B cell (primary cell): ENCODE measurements at regions not wholly inside any gene's neighbourhood (a gene's known extent, or its start where the extent isn't known, plus 50 kb on each side); places are given as distances from the start of the nearest gene placed in this dataset.

Source experiments
- ATAC-seq: fragments of 200-7000 bp; cut with Tn5 transposase; one replicate; pipeline ENCODE4 v1.10.0; 2021; ENCODE audit warnings: low read depth, mild to moderate bottlenecking, moderate number of reproducible peaks, moderate library complexity
- CTCF ChIA-PET: fragments of 350-600 bp; sonication (Branson Sonifier 250); formaldehyde crosslinking; loops from one replicate; lab custom pipeline; 2021; ENCODE audit warnings: antibody characterized with exemption, inconsistent platforms; lab: Charles Lee
- POLR2A ChIA-PET: fragments of 350-600 bp; sonication (Branson Sonifier 250); formaldehyde crosslinking; loops from one replicate; lab custom pipeline; 2021; ENCODE audit warnings: antibody characterized with exemption; lab: Charles Lee
- DNase-seq: peaks from one replicate; pipeline ENCODE4 v3.0.0; 2013
- H2AFZ ChIP-seq: 2 replicates; pipeline ENCODE4 v1.6.1; 2012; ENCODE audit warnings: mild to moderate bottlenecking, low read depth, low read length; ENCODE audit not compliant: insufficient read depth, poor library complexity, severe bottlenecking
- H3K27ac ChIP-seq, 2 donors: 1 replicate in 1 of 2; 2 replicates in 1 of 2; pipeline ENCODE4 v1.5.1; 2012 to 2013; ENCODE audit warnings: low read length in 2 of 2, mild to moderate bottlenecking in 2 of 2, moderate library complexity in 1 of 2
- H3K27me3 ChIP-seq, 4 experiments: fragments of 200-600 bp in 1 of 4; sonication (generic) in 1 of 4; replicated peaks in 1 of 4; 1 replicate in 2 of 4; 2 replicates in 2 of 4; pipeline versions ENCODE4 v1.6.1 to v1.7.0; 2013 to 2016; ENCODE audit warnings: low read length in 3 of 4, mild to moderate bottlenecking in 2 of 4, mixed read lengths in 1 of 4, moderate library complexity in 1 of 4; ENCODE audit not compliant: insufficient read depth in 4 of 4, control insufficient read depth in 3 of 4; ENCODE audit errors: control extremely low read depth in 1 of 4
- H3K36me3 ChIP-seq, 2 experiments: replicated peaks in 1 of 2; 1 replicate in 1 of 2; 2 replicates in 1 of 2; pipeline versions ENCODE4 v1.6.1 to v1.7.1; 2013; ENCODE audit warnings: low read length in 1 of 2; ENCODE audit not compliant: insufficient read depth in 2 of 2, control insufficient read depth in 1 of 2; ENCODE audit errors: control extremely low read depth in 1 of 2, extremely low read depth in 1 of 2
- H3K4me1 ChIP-seq, 2 donors: fragments of 200-600 bp in 1 of 2; sonication (generic) in 1 of 2; 1 replicate in 1 of 2; 2 replicates in 1 of 2; pipeline versions ENCODE4 v1.5.1 to v1.6.1; 2013 to 2017; ENCODE audit warnings: low read length in 2 of 2; ENCODE audit not compliant: control insufficient read depth in 2 of 2, insufficient read depth in 2 of 2
- H3K4me2 ChIP-seq: replicated peaks from 2 replicates; pipeline ENCODE3; 2012; ENCODE audit warnings: mild to moderate bottlenecking, low read depth, low read length; ENCODE audit not compliant: poor library complexity, severe bottlenecking
- H3K4me3 ChIP-seq, 5 experiments: fragments of 200-600 bp in 1 of 5; sonication (generic) in 1 of 5; 1 replicate in 3 of 5; 2 replicates in 2 of 5; pipeline versions ENCODE4 v1.5.1 to v1.7.0; 2011 to 2016; ENCODE audit warnings: low read length in 4 of 5, mild to moderate bottlenecking in 4 of 5, low read depth in 2 of 5, control low read depth in 1 of 5, moderate library complexity in 1 of 5; ENCODE audit not compliant: insufficient read depth in 1 of 5; ENCODE audit errors: control extremely low read depth in 1 of 5, extremely low read depth in 1 of 5
- H3K79me2 ChIP-seq: fragments of 200-600 bp; sonication (generic); one replicate; pipeline ENCODE4 v1.6.0; 2016; ENCODE audit warnings: low read length; ENCODE audit not compliant: control insufficient read depth, insufficient read depth
- H3K9ac ChIP-seq: fragments of 200-600 bp; sonication (generic); 2 replicates; pipeline ENCODE4 v1.6.1; 2017; ENCODE audit warnings: mild to moderate bottlenecking, low read length, moderate library complexity
- H3K9me3 ChIP-seq, 3 donors: one replicate each; pipeline versions ENCODE4 v1.6.1 to v1.7.1; 2013; ENCODE audit warnings: low read length in 2 of 3; ENCODE audit not compliant: control insufficient read depth in 2 of 3, insufficient read depth in 1 of 3; ENCODE audit errors: control extremely low read depth in 1 of 3
- H4K20me1 ChIP-seq: 2 replicates; pipeline ENCODE4 v1.6.0; 2012; ENCODE audit warnings: mild to moderate bottlenecking, low read length; ENCODE audit not compliant: insufficient read depth, control insufficient read depth, poor library complexity, severe bottlenecking
- H3K27ac Mint-ChIP-seq: one replicate; pipeline ENCODE4 v1.8.0; 2021; ENCODE audit warnings: mixed read lengths
- H3K27me3 Mint-ChIP-seq: one replicate; pipeline ENCODE4 v1.8.0; 2021; ENCODE audit warnings: mixed read lengths
- H3K4me1 Mint-ChIP-seq: one replicate; pipeline ENCODE4 v1.8.0; 2021; ENCODE audit warnings: mixed read lengths
- H3K4me3 Mint-ChIP-seq: one replicate; pipeline ENCODE4 v1.8.0; 2021; ENCODE audit warnings: mixed read lengths
- H3K9me3 Mint-ChIP-seq: one replicate; pipeline ENCODE4 v1.8.0; 2022; ENCODE audit warnings: mixed read lengths; ENCODE audit not compliant: insufficient read depth
- CTCF ChIP-seq: fragments of 200-600 bp; IDR thresholded peaks from one replicate; pipeline ENCODE4 v1.8.0; 2022; ENCODE audit warnings: antibody characterized with exemption, mild to moderate bottlenecking
- EZH2 ChIP-seq: IDR thresholded peaks from 2 replicates; pipeline ENCODE4 v1.6.1; 2012; ENCODE audit warnings: borderline replicate concordance, low read depth, mild to moderate bottlenecking, moderate library complexity, low read length; ENCODE audit not compliant: insufficient read depth, poor library complexity, severe bottlenecking
- WGBS: methylation state at CpG from one replicate; pipeline ENCODE4 v1.1.5; 2013; ENCODE audit warnings: missing lambda C conversion rate; ENCODE audit not compliant: insufficient coverage; 5-methylcytosine and 5-hydroxymethylcytosine counted together
- intact Hi-C: fragments of 100-400 bp; cut with micrococcal nuclease; formaldehyde crosslinking; loops from one replicate; pipeline ENCODE4 v1.10.0; 2022

- H3K9me3 Mint-ChIP-seq, result no peaks in the 10 kb centered on the region
- POLR2A ChIA-PET, result no interaction called here
- H4K20me1 ChIP-seq, result no peaks in the 10 kb centered on the region
Observed at GRCh38 chr16:51445250-51445649, 294.2 kb upstream of the SALL1 start.

GRCh38 chr16:51443934-51444333, 292.9 kb upstream of the SALL1 start:
- Histone ChIP-seq H3K27ac (no peak overlapping the region), H3K36me3 (no peaks in the 10 kb centered on the region), H3K27me3 (no peaks in the 10 kb centered on the region), H3K79me2 (no peaks in the 10 kb centered on the region), H3K4me2 (no peak overlapping the region), H2AFZ (no peak overlapping the region), H3K9ac (no peak overlapping the region), H3K4me3 (no peak overlapping the region), H3K9me3 (no peaks in the 10 kb centered on the region), H3K4me1 (no peaks in the 10 kb centered on the region), H4K20me1 (no peaks in the 10 kb centered on the region)
- WGBS, result 100% methylated on average over 1 of the region's 1 CpG
- no peak for ATAC-seq
- Mint-ChIP-seq H3K27ac (no peak overlapping the region), H3K4me1 (no peaks in the 10 kb centered on the region), H3K27me3 (peaks cover 10% of the 10 kb centered on the region), H3K4me3 (no peak overlapping the region), H3K9me3 (no peaks in the 10 kb centered on the region)
- TF ChIP-seq EZH2, result no peak
- TF ChIP-seq CTCF, result no peak
- intact Hi-C loops, result no loop called here
- no peak for DNase-seq
- POLR2A ChIA-PET, result no interaction called here
- CTCF ChIA-PET, result no interaction called here

More at GRCh38 chr16:51445250-51445649, 294.2 kb upstream of the SALL1 start:
- H3K27me3 ChIP-seq, result no peaks in the 10 kb centered on the region
- H3K9me3 ChIP-seq, result no peaks in the 10 kb centered on the region
- H3K9ac ChIP-seq, result no peak overlapping the region
- H3K4me3 Mint-ChIP-seq, result no peak overlapping the region
- no CpG with 5 or more reads among the region's 4 CpGs for WGBS
- DNase-seq (no peak), ATAC-seq (no peak)
- no peak overlapping the region for H3K4me2 ChIP-seq
- CTCF ChIA-PET, result no interaction called here
- H3K79me2 ChIP-seq, result no peaks in the 10 kb centered on the region
- intact Hi-C loops, result no loop called here
- no peak overlapping the region for H3K4me3 ChIP-seq
- no peak overlapping the region for H3K27ac ChIP-seq
- no peak overlapping the region for H3K27ac Mint-ChIP-seq
- H3K4me1 Mint-ChIP-seq, result no peaks in the 10 kb centered on the region
- no peak overlapping the region for H2AFZ ChIP-seq
- H3K27me3 Mint-ChIP-seq, result peaks cover 10% of the 10 kb centered on the region
- TF ChIP-seq CTCF (no peak), EZH2 (no peak)
- no peaks in the 10 kb centered on the region for H3K36me3 ChIP-seq
- H3K4me1 ChIP-seq, result no peaks in the 10 kb centered on the region
